Small intestine (tissue), 7 donors: ENCODE measurements at regions not wholly inside any gene's neighbourhood (a gene's known extent, or its start where the extent isn't known, plus 50 kb on each side); places are given as distances from the start of the nearest gene placed in this dataset.

ENCODE experiments used
- DNase-seq, 2 donors: peaks; one replicate each; pipeline versions ENCODE4 v3.0.0 to v3.0.0-alpha.2; 2013
- FAIRE-seq: peaks from 2 replicates; lab custom pipeline; 2012; peaks lifted over from hg19 to GRCh38; lab: Jason Lieb, UNC
- H3K27ac ChIP-seq, 3 donors: one replicate each; pipeline ENCODE4 v1.5.1; 2013; ENCODE audit warnings: low read length in 2 of 3, mild to moderate bottlenecking in 2 of 3, control low read depth in 1 of 3, inconsistent platforms in 1 of 3, low read depth in 1 of 3, moderate library complexity in 1 of 3
- H3K27me3 ChIP-seq, 3 donors: one replicate each; pipeline ENCODE4 v1.6.1; 2013; ENCODE audit warnings: low read length in 3 of 3, inconsistent platforms in 1 of 3; ENCODE audit not compliant: control insufficient read depth in 3 of 3, insufficient read depth in 3 of 3
- H3K36me3 ChIP-seq, 3 donors: one replicate each; pipeline ENCODE4 v1.6.1; 2013; ENCODE audit warnings: low read length in 3 of 3, inconsistent platforms in 1 of 3, low read depth in 1 of 3, mild to moderate bottlenecking in 1 of 3, moderate library complexity in 1 of 3; ENCODE audit not compliant: control insufficient read depth in 3 of 3, insufficient read depth in 2 of 3
- H3K4me1 ChIP-seq, 3 donors: one replicate each; pipeline ENCODE4 v1.6.1; 2013; ENCODE audit warnings: low read length in 2 of 3, inconsistent platforms in 1 of 3, low read depth in 1 of 3, mild to moderate bottlenecking in 1 of 3, moderate library complexity in 1 of 3; ENCODE audit not compliant: control insufficient read depth in 3 of 3, insufficient read depth in 2 of 3
- H3K4me3 ChIP-seq, 3 donors: one replicate each; pipeline ENCODE4 v1.5.1; 2013; ENCODE audit warnings: low read length in 3 of 3, control low read depth in 1 of 3, inconsistent platforms in 1 of 3, low read depth in 1 of 3, mild to moderate bottlenecking in 1 of 3, moderate library complexity in 1 of 3
- H3K9me3 ChIP-seq, 2 donors: one replicate each; pipeline ENCODE4 v1.6.1; 2013; ENCODE audit warnings: low read depth in 1 of 2, low read length in 1 of 2; ENCODE audit not compliant: control insufficient read depth in 2 of 2, insufficient read depth in 1 of 2
- whole genome bisulfite sequencing, 3 donors: extraction: QIAGEN DNeasy Blood & Tissue Kit; methylation state at CpG; one replicate each; pipeline ENCODE4 v1.1.7; 2013; 5-methylcytosine and 5-hydroxymethylcytosine counted together
- donor health status: healthy with polysubstance abuse.
- donor health status: control.
- donor health status: control.
- donor health status: Bipolar disorder and iron deficiency.
- donor health status: healthy.

- no peak for DNase-seq
- Histone ChIP-seq H3K36me3 (no peaks in the 10 kb centered on the region), H3K27ac (no peak overlapping the region), H3K27me3 (peaks cover 0 to 35% (median 5%) of the 10 kb centered on the region in 3 donors), H3K4me3 (no peak overlapping the region), H3K9me3 (peaks cover 0 to 8% of the 10 kb centered on the region in 2 donors), H3K4me1 (no peaks in the 10 kb centered on the region)
- WGBS, 3 donors = 91 to 95% (median 92%) methylated on average over 6 of the region's 6 CpGs
- no peak for FAIRE-seq
Observed at GRCh38 chr9:93822229-93822628, 132.9 kb downstream of the BARX1 start.

- H3K27ac ChIP-seq = no peak overlapping the region
- H3K36me3 ChIP-seq = no peaks in the 10 kb centered on the region
- no peak for DNase-seq
- H3K9me3 ChIP-seq = peaks cover 0 to 8% of the 10 kb centered on the region in 2 donors
- FAIRE-seq = no peak
- H3K27me3 ChIP-seq = peaks cover 0 to 26% (median 5%) of the 10 kb centered on the region in 3 donors
- no peak overlapping the region for H3K4me3 ChIP-seq
- H3K4me1 ChIP-seq = no peaks in the 10 kb centered on the region
- WGBS, 3 donors = 78 to 88% (median 86%) methylated on average over 2 of the region's 2 CpGs
Observed at GRCh38 chr9:93821307-93821703, 133.8 kb downstream of the BARX1 start.

GRCh38 chr9:93820667-93821306, 134.4 kb downstream of the BARX1 start:
- no peak for DNase-seq
- Histone ChIP-seq H3K27me3 (peaks cover 0 to 22% (median 5%) of the 10 kb centered on the region in 3 donors), H3K4me3 (no peak overlapping the region), H3K27ac (no peak overlapping the region), H3K36me3 (no peaks in the 10 kb centered on the region), H3K9me3 (peaks cover 0 to 8% of the 10 kb centered on the region in 2 donors), H3K4me1 (no peaks in the 10 kb centered on the region)
- no peak for FAIRE-seq
- 18 to 48% (median 30%) methylated on average over 6 of the region's 6 CpGs for WGBS, 3 donors

GRCh38 chr9:93819905-93820304, 135.2 kb downstream of the BARX1 start:
- DNase-seq = no peak
- WGBS, 3 donors = 80 to 84% (median 81%) methylated on average over 5 of the region's 5 CpGs
- Histone ChIP-seq H3K4me3 (no peak overlapping the region), H3K4me1 (no peaks in the 10 kb centered on the region), H3K36me3 (no peaks in the 10 kb centered on the region), H3K27ac (no peak overlapping the region), H3K27me3 (peaks cover 0 to 22% (median 5%) of the 10 kb centered on the region in 3 donors), H3K9me3 (peaks cover 1 to 8% of the 10 kb centered on the region in 2 donors)
- no peak for FAIRE-seq

- H3K9me3 ChIP-seq = peaks cover 1 to 8% of the 10 kb centered on the region in 2 donors
- WGBS, 3 donors = 61 to 70% (median 64%) methylated on average over 17 of the region's 17 CpGs
- peaks cover 0 to 23% (median 5%) of the 10 kb centered on the region in 3 donors for H3K27me3 ChIP-seq
- H3K36me3 ChIP-seq = no peaks in the 10 kb centered on the region
- FAIRE-seq (no peak), DNase-seq (no peak)
- H3K4me1 ChIP-seq = no peaks in the 10 kb centered on the region
- H3K27ac ChIP-seq = no peak overlapping the region
- no peak overlapping the region for H3K4me3 ChIP-seq
Observed at GRCh38 chr9:93818827-93819472, 136.2 kb downstream of the BARX1 start.

- Histone ChIP-seq H3K4me3 (no peak overlapping the region), H3K36me3 (no peaks in the 10 kb centered on the region), H3K9me3 (peaks cover 1 to 6% of the 10 kb centered on the region in 2 donors), H3K27me3 (peaks cover 0 to 23% (median 5%) of the 10 kb centered on the region in 3 donors), H3K4me1 (no peaks in the 10 kb centered on the region), H3K27ac (no peak overlapping the region)
- FAIRE-seq (no peak), DNase-seq (no peak)
Observed at GRCh38 chr9:93818237-93818636, 136.9 kb downstream of the BARX1 start.

- H3K27ac ChIP-seq = no peak overlapping the region
- FAIRE-seq = no peak
- 48 to 59% (median 50%) methylated on average over 5 of the region's 5 CpGs for WGBS, 3 donors
- H3K27me3 ChIP-seq = peaks cover 0 to 19% (median 0%) of the 10 kb centered on the region in 3 donors
- no peaks in the 10 kb centered on the region for H3K4me1 ChIP-seq
- peaks cover 1 to 4% of the 10 kb centered on the region in 2 donors for H3K9me3 ChIP-seq
- DNase-seq = no peak
- H3K4me3 ChIP-seq = no peak overlapping the region
- H3K36me3 ChIP-seq = no peaks in the 10 kb centered on the region
Observed at GRCh38 chr9:93815677-93816076, 139.5 kb downstream of the BARX1 start.

- 60 to 70% (median 66%) methylated on average over 4 of the region's 4 CpGs for WGBS, 3 donors
- peaks cover 1 to 4% of the 10 kb centered on the region in 2 donors for H3K9me3 ChIP-seq
- no peaks in the 10 kb centered on the region for H3K4me1 ChIP-seq
- no peak for DNase-seq
- peaks cover 0 to 14% (median 0%) of the 10 kb centered on the region in 3 donors for H3K27me3 ChIP-seq
- no peak for FAIRE-seq
- no peaks in the 10 kb centered on the region for H3K36me3 ChIP-seq
- H3K4me3 ChIP-seq = no peak overlapping the region
- no peak overlapping the region for H3K27ac ChIP-seq
Observed at GRCh38 chr9:93815135-93815534, 140.0 kb downstream of the BARX1 start.
